Neural crest cell (in vitro differentiated cells): ENCODE measurements at regions not wholly inside any gene's neighbourhood (a gene's known extent, or its start where the extent isn't known, plus 50 kb on each side); places are given as distances from the start of the nearest gene placed in this dataset.

Experiments used
- DNase-seq: peaks from one replicate; pipeline ENCODE4 v3.0.0; 2021; ENCODE audit warnings: low read depth, mixed read lengths, low spot score
- H3K27ac Mint-ChIP-seq: one replicate; pipeline ENCODE4 v1.8.0; 2021; ENCODE audit warnings: mild to moderate bottlenecking, mixed read lengths; ENCODE audit not compliant: unreplicated experiment
- H3K27me3 Mint-ChIP-seq: 2 replicates; pipeline ENCODE4 v1.8.0; 2021; ENCODE audit warnings: low read depth, mild to moderate bottlenecking, mixed read lengths
- H3K36me3 Mint-ChIP-seq: 2 replicates; pipeline ENCODE4 v1.8.0; 2021; ENCODE audit warnings: low read depth, mild to moderate bottlenecking, mixed read lengths
- H3K4me1 Mint-ChIP-seq: 2 replicates; pipeline ENCODE4 v1.8.0; 2021; ENCODE audit warnings: mixed read lengths
- H3K4me3 Mint-ChIP-seq: one replicate; pipeline ENCODE4 v1.8.0; 2021; ENCODE audit warnings: mild to moderate bottlenecking, mixed read lengths
- H3K9me3 Mint-ChIP-seq: 2 replicates; pipeline ENCODE4 v1.8.0; 2021; ENCODE audit warnings: mixed read lengths
- CTCF ChIP-seq: fragments of 200-600 bp; sonication (generic); conservative IDR thresholded peaks from 2 replicates; pipeline ENCODE4 v1.5.0; 2021; ENCODE audit warnings: antibody characterized with exemption, mild to moderate bottlenecking

- Mint-ChIP-seq H3K27ac (no peak overlapping the region), H3K4me1 (no peaks in the 10 kb centered on the region), H3K9me3 (peaks cover 2% of the 10 kb centered on the region), H3K36me3 (no peaks in the 10 kb centered on the region), H3K4me3 (no peak overlapping the region), H3K27me3 (no peaks in the 10 kb centered on the region)
- no peak for DNase-seq
- TF ChIP-seq CTCF: no peak
Measured at GRCh38 chr18:65145312-65145711, 605.5 kb upstream of the CDH7 start.

- no peak for DNase-seq
- H3K36me3 Mint-ChIP-seq: no peaks in the 10 kb centered on the region
- no peaks in the 10 kb centered on the region for H3K4me1 Mint-ChIP-seq
- TF ChIP-seq CTCF: no peak
- H3K9me3 Mint-ChIP-seq: no peaks in the 10 kb centered on the region
- H3K27ac Mint-ChIP-seq: no peak overlapping the region
- H3K4me3 Mint-ChIP-seq: no peak overlapping the region
- no peaks in the 10 kb centered on the region for H3K27me3 Mint-ChIP-seq
Measured at GRCh38 chr18:65133610-65134009, 617.2 kb upstream of the CDH7 start.

- Mint-ChIP-seq H3K4me3 (no peak overlapping the region), H3K36me3 (peaks cover 9% of the 10 kb centered on the region), H3K9me3 (peaks cover 18% of the 10 kb centered on the region)
Measured at GRCh38 chr18:65124633-65125032, 626.2 kb upstream of the CDH7 start.

DNA sequence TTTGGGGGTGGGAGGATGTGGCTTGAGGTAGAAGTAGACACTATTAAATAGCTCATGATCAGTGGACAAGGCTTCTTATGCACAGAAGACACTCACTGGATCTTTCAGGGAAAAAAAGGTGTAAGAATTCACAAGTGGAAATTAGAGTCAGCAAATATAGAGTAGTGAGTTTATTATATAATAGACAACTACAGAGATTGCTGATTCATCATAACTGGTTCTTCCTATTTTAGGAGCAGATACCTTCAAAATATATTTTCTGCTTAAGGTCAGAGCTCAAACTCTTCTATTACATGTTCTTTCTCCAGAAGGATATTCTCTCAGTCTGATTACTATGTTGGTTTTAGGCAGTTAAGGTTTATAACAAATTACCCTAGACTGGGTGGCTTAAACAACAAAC is 646.9 kb upstream of the CDH7 start:
- no peaks in the 10 kb centered on the region for H3K9me3 Mint-ChIP-seq
- no peaks in the 10 kb centered on the region for H3K36me3 Mint-ChIP-seq
- H3K4me3 Mint-ChIP-seq: no peak overlapping the region
- TF ChIP-seq CTCF: no peak
- H3K27ac Mint-ChIP-seq: no peak overlapping the region
- no peak for DNase-seq
- H3K27me3 Mint-ChIP-seq: no peaks in the 10 kb centered on the region
- H3K4me1 Mint-ChIP-seq: no peaks in the 10 kb centered on the region

More at GRCh38 chr18:65124633-65125032, 626.2 kb upstream of the CDH7 start:
- no peak for DNase-seq
- H3K27ac Mint-ChIP-seq: no peak overlapping the region
- H3K27me3 Mint-ChIP-seq: no peaks in the 10 kb centered on the region
- no peaks in the 10 kb centered on the region for H3K4me1 Mint-ChIP-seq
- TF ChIP-seq CTCF: no peak

GRCh38 chr18:65093346-65093745 is 657.5 kb upstream of the CDH7 start:
- H3K36me3 Mint-ChIP-seq: no peaks in the 10 kb centered on the region
- no peaks in the 10 kb centered on the region for H3K4me1 Mint-ChIP-seq
- no peaks in the 10 kb centered on the region for H3K9me3 Mint-ChIP-seq
- no peak for DNase-seq
- TF ChIP-seq CTCF: no peak
- H3K4me3 Mint-ChIP-seq: no peak overlapping the region
- H3K27ac Mint-ChIP-seq: no peak overlapping the region
- no peaks in the 10 kb centered on the region for H3K27me3 Mint-ChIP-seq

GRCh38 chr18:65091744-65092329 is 659.0 kb upstream of the CDH7 start:
- DNase-seq: no peak
- Mint-ChIP-seq H3K4me3 (no peak overlapping the region), H3K27me3 (no peaks in the 10 kb centered on the region)

More at GRCh38 chr18:65091744-65092329, 659.0 kb upstream of the CDH7 start:
- Mint-ChIP-seq H3K36me3 (no peaks in the 10 kb centered on the region), H3K4me1 (no peaks in the 10 kb centered on the region), H3K27ac (no peak overlapping the region), H3K9me3 (no peaks in the 10 kb centered on the region)
- peak; percentile 70 for TF ChIP-seq CTCF
